SU-DHL-6 (cell line): ENCODE measurements at regions not wholly inside any gene's neighbourhood (a gene's known extent, or its start where the extent isn't known, plus 50 kb on each side); places are given as distances from the start of the nearest gene placed in this dataset.

Source experiments
- H2AFZ ChIP-seq: fragments of 200-600 bp; sonication (generic); 2 replicates; pipeline ENCODE4 v1.6.1; 2014; ENCODE audit warnings: low read depth, mild to moderate bottlenecking, moderate library complexity, mixed read lengths, antibody characterized with exemption, low read length; ENCODE audit not compliant: severe bottlenecking
- H3F3A ChIP-seq: fragments of 200-600 bp; shearing (Covaris generic); 2 replicates; pipeline ENCODE4 v1.6.0; 2016; ENCODE audit warnings: antibody characterized with exemption, mild to moderate bottlenecking; ENCODE audit not compliant: insufficient read depth
- H3K27ac ChIP-seq: fragments of 200-600 bp; sonication (generic); 2 replicates; pipeline ENCODE4 v1.5.1; 2016; ENCODE audit warnings: low read depth, mild to moderate bottlenecking, low read length, moderate library complexity, mixed read lengths
- H3K27me3 ChIP-seq: fragments of 200-600 bp; sonication (generic), shearing (Covaris generic); 2 replicates; pipeline ENCODE4 v1.6.0; 2014; ENCODE audit warnings: mild to moderate bottlenecking, low read length
- H3K36me3 ChIP-seq: fragments of 200-600 bp; sonication (generic); 2 replicates; pipeline ENCODE4 v1.6.1; 2014; ENCODE audit warnings: mild to moderate bottlenecking, low read length, mixed read lengths
- H3K4me2 ChIP-seq: fragments of 300-600, 200-600 bp; shearing (Covaris generic), sonication (generic); 2 replicates; pipeline ENCODE4 v1.6.0; 2014; ENCODE audit warnings: low read length, low read depth, mild to moderate bottlenecking; ENCODE audit not compliant: poor library complexity, severe bottlenecking
- H3K4me3 ChIP-seq: fragments of 200-600 bp; sonication (generic); 2 replicates; pipeline ENCODE4 v1.5.1; 2014; ENCODE audit warnings: antibody characterized with exemption, low read length, mild to moderate bottlenecking, mixed read lengths; ENCODE audit not compliant: insufficient read depth, poor library complexity, severe bottlenecking
- H3K79me2 ChIP-seq: fragments of 200-600 bp; sonication (generic); 2 replicates; pipeline ENCODE4 v1.6.1; 2014; ENCODE audit warnings: mild to moderate bottlenecking, low read length, moderate library complexity; ENCODE audit not compliant: insufficient read depth
- H3K9ac ChIP-seq: fragments of 200-600 bp; sonication (generic); 2 replicates; pipeline ENCODE4 v1.7.0; 2014; ENCODE audit warnings: mild to moderate bottlenecking, low read length
- H3K9me2 ChIP-seq: fragments of 200-600 bp; sonication (generic); replicated peaks from 2 replicates; pipeline ENCODE4 v1.6.1; 2014; ENCODE audit warnings: low read length; ENCODE audit not compliant: insufficient read depth
- H3K9me3 ChIP-seq: fragments of 200-600 bp; sonication (generic); 2 replicates; pipeline ENCODE4 v1.6.1; 2014; ENCODE audit warnings: low read length, mixed read lengths; ENCODE audit not compliant: insufficient read depth
- H4K20me1 ChIP-seq: fragments of 200-600 bp; sonication (generic); 2 replicates; pipeline ENCODE4 v1.6.1; 2014; ENCODE audit warnings: low read depth, mild to moderate bottlenecking, antibody characterized with exemption, low read length, moderate library complexity, mixed read lengths
- CTCF ChIP-seq: fragments of 200-600 bp; sonication (generic); IDR thresholded peaks from one replicate; pipeline ENCODE4 v1.5.1; 2017; ENCODE audit warnings: antibody characterized with exemption, mild to moderate bottlenecking, low read length, moderate library complexity; ENCODE audit not compliant: insufficient read depth, poor library complexity, severe bottlenecking
- EZH2phosphoT487 ChIP-seq: fragments of 200-600 bp; sonication (generic), shearing (Covaris generic); conservative IDR thresholded peaks from 2 replicates; pipeline ENCODE4 v1.6.1; 2018; ENCODE audit warnings: mild to moderate bottlenecking, antibody characterized with exemption, low read length, moderate library complexity, mixed read lengths

DNA sequence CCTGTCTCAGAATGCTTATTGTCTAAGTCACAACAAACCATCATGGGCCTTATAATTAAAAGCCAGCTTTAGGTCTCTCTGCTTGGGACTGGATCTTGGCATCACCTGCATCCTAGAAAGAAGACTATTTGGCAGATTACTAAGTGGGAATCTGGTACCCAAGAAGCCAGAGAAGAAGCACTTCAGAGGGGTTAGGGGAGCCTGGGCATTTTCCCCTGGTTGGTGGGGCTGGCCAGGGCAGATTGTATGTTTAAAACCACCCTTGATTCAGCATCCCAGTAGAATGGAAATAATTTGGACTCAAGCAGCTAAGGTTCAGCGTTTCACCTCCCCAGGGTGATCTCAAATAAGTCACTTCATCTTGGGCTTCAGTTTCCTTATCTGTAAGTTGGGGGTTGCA is 193.7 kb downstream of the MIAT start:
- H3K27me3 ChIP-seq = no peaks in the 10 kb centered on the region
- no peak for TF ChIP-seq EZH2phosphoT487
- TF ChIP-seq CTCF = no peak
- H3K9me3 ChIP-seq = no peaks in the 10 kb centered on the region
- no peaks in the 10 kb centered on the region for H3K9me2 ChIP-seq
- no peak overlapping the region for H3K4me3 ChIP-seq
- no peak overlapping the region for H3K27ac ChIP-seq
- H3K36me3 ChIP-seq = no peaks in the 10 kb centered on the region
- no peaks in the 10 kb centered on the region for H3K79me2 ChIP-seq
- no peak overlapping the region for H2AFZ ChIP-seq
- no peak overlapping the region for H3K4me2 ChIP-seq
- H3K9ac ChIP-seq = no peak overlapping the region
- no peaks in the 10 kb centered on the region for H3F3A ChIP-seq
- H4K20me1 ChIP-seq = no peaks in the 10 kb centered on the region

DNA sequence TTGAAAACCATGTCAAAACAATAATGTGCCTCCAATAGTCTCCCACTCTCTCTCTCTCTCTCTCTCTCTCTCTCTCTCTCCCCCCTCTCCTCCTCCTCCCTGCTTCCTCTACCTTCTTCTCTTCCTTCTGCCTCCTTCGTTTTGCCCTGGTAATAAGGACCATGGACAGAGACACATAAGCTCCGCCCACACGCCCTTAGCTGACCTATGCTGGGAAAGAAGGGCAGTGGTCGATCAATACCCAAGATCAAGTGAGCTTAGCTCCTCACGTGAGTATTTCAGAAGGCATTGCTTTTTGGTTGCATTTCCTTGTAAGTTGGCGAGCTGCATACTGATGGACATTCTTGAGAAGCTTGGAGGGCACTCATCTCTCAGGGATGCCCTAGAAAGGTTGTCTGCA is 194.8 kb downstream of the MIAT start:
- no peaks in the 10 kb centered on the region for H3K9me3 ChIP-seq
- no peaks in the 10 kb centered on the region for H3K9me2 ChIP-seq
- no peak for TF ChIP-seq CTCF
- no peak for TF ChIP-seq EZH2phosphoT487
- H3K36me3 ChIP-seq = no peaks in the 10 kb centered on the region
- H4K20me1 ChIP-seq = no peaks in the 10 kb centered on the region
- no peaks in the 10 kb centered on the region for H3F3A ChIP-seq
- H3K4me2 ChIP-seq = no peak overlapping the region
- H3K4me3 ChIP-seq = no peak overlapping the region
- H3K79me2 ChIP-seq = no peaks in the 10 kb centered on the region
- H3K9ac ChIP-seq = no peak overlapping the region
- H3K27me3 ChIP-seq = no peaks in the 10 kb centered on the region
- no peak overlapping the region for H2AFZ ChIP-seq
- no peak overlapping the region for H3K27ac ChIP-seq

GRCh38 chr22:26853071-26853470 is 195.7 kb downstream of the MIAT start:
- Histone ChIP-seq H3K27ac (no peak overlapping the region), H3K9me3 (no peaks in the 10 kb centered on the region), H3K4me3 (no peak overlapping the region), H3K9ac (no peak overlapping the region), H3K27me3 (no peaks in the 10 kb centered on the region), H2AFZ (no peak overlapping the region), H3K9me2 (no peaks in the 10 kb centered on the region), H3K4me2 (no peak overlapping the region), H3K36me3 (no peaks in the 10 kb centered on the region), H4K20me1 (no peaks in the 10 kb centered on the region), H3F3A (no peaks in the 10 kb centered on the region), H3K79me2 (no peaks in the 10 kb centered on the region)
- TF ChIP-seq CTCF (no peak), EZH2phosphoT487 (no peak)

GRCh38 chr22:26853495-26853894 is 196.1 kb downstream of the MIAT start:
- Histone ChIP-seq H3K36me3 (no peaks in the 10 kb centered on the region), H3K79me2 (no peaks in the 10 kb centered on the region), H2AFZ (no peak overlapping the region), H3K27ac (no peak overlapping the region), H3F3A (no peaks in the 10 kb centered on the region), H3K9ac (no peak overlapping the region), H3K27me3 (no peaks in the 10 kb centered on the region), H3K4me2 (no peak overlapping the region), H3K4me3 (no peak overlapping the region), H4K20me1 (no peaks in the 10 kb centered on the region), H3K9me2 (no peaks in the 10 kb centered on the region), H3K9me3 (no peaks in the 10 kb centered on the region)
- TF ChIP-seq EZH2phosphoT487 = no peak
- TF ChIP-seq CTCF = no peak
